Parathyroid adenoma (tissue), 2 donors: ENCODE measurements at regions not wholly inside any gene's neighbourhood (a gene's known extent, or its start where the extent isn't known, plus 50 kb on each side); places are given as distances from the start of the nearest gene placed in this dataset.

ENCODE experiments used
- H2AFZ ChIP-seq: fragments of 300-600 bp; sonication (generic); one replicate; pipeline ENCODE4 v1.7.0; 2017; ENCODE audit warnings: antibody characterized with exemption, mild to moderate bottlenecking
- H3K27ac ChIP-seq: fragments of 300-600 bp; sonication (generic); one replicate; pipeline ENCODE4 v1.7.0; 2017
- H3K27me3 ChIP-seq: fragments of 300-600 bp; sonication (generic); one replicate; pipeline ENCODE4 v1.7.0; 2017; ENCODE audit warnings: low read length; ENCODE audit not compliant: control insufficient read depth, insufficient read depth
- H3K36me3 ChIP-seq: fragments of 300-600 bp; sonication (generic); one replicate; pipeline ENCODE4 v1.7.0; 2017; ENCODE audit warnings: low read length; ENCODE audit not compliant: control insufficient read depth, insufficient read depth
- H3K4me1 ChIP-seq: fragments of 300-600 bp; sonication (generic); one replicate; pipeline ENCODE4 v1.7.0; 2017; ENCODE audit warnings: control low read depth
- H3K4me2 ChIP-seq: fragments of 300-600 bp; sonication (generic); one replicate; pipeline ENCODE4 v1.7.0; 2017; ENCODE audit warnings: low read length
- H3K4me3 ChIP-seq: fragments of 300-600 bp; sonication (generic); one replicate; pipeline ENCODE4 v1.7.0; 2017; ENCODE audit warnings: low read depth, low read length
- H3K79me2 ChIP-seq: fragments of 300-600 bp; sonication (generic); one replicate; pipeline ENCODE4 v1.7.0; 2017; ENCODE audit warnings: control low read depth
- H3K9ac ChIP-seq: fragments of 300-600 bp; sonication (generic); one replicate; pipeline ENCODE4 v1.7.0; 2017; ENCODE audit warnings: mild to moderate bottlenecking
- H3K9me3 ChIP-seq: fragments of 300-600 bp; sonication (generic); one replicate; pipeline ENCODE4 v1.7.0; 2017; ENCODE audit warnings: low read length; ENCODE audit not compliant: control insufficient read depth
- CTCF ChIP-seq: fragments of 300-600 bp; sonication (generic); IDR thresholded peaks from one replicate; pipeline ENCODE4 v1.7.0; 2017; ENCODE audit warnings: antibody characterized with exemption, mild to moderate bottlenecking
- donor health status: primary hyperparathyroidism.

GRCh38 chr2:204124140-204124750, 187.7 kb downstream of the ICOS start:
- Histone ChIP-seq H3K36me3 (no peaks in the 10 kb centered on the region), H2AFZ (no peak overlapping the region), H3K4me1 (no peaks in the 10 kb centered on the region), H3K4me2 (no peak overlapping the region), H3K9me3 (no peaks in the 10 kb centered on the region), H3K79me2 (no peaks in the 10 kb centered on the region), H3K27ac (no peak overlapping the region), H3K27me3 (no peaks in the 10 kb centered on the region), H3K9ac (no peak overlapping the region), H3K4me3 (no peak overlapping the region)
- TF ChIP-seq CTCF, result no peak

GRCh38 chr2:204126705-204127104, 190.1 kb downstream of the ICOS start:
- no peak overlapping the region for H3K4me3 ChIP-seq
- H3K9me3 ChIP-seq, result no peaks in the 10 kb centered on the region
- TF ChIP-seq CTCF, result no peak
- H3K27me3 ChIP-seq, result no peaks in the 10 kb centered on the region
- H3K79me2 ChIP-seq, result no peaks in the 10 kb centered on the region
- H2AFZ ChIP-seq, result no peak overlapping the region
- no peak overlapping the region for H3K27ac ChIP-seq
- no peaks in the 10 kb centered on the region for H3K36me3 ChIP-seq
- H3K4me1 ChIP-seq, result no peaks in the 10 kb centered on the region
- no peak overlapping the region for H3K9ac ChIP-seq
- no peak overlapping the region for H3K4me2 ChIP-seq

GRCh38 chr2:204127238-204127637, 190.7 kb downstream of the ICOS start:
- H3K27ac ChIP-seq, result no peak overlapping the region
- no peaks in the 10 kb centered on the region for H3K36me3 ChIP-seq
- no peak overlapping the region for H3K4me3 ChIP-seq
- no peaks in the 10 kb centered on the region for H3K27me3 ChIP-seq
- TF ChIP-seq CTCF, result no peak
- H3K79me2 ChIP-seq, result no peaks in the 10 kb centered on the region
- no peak overlapping the region for H3K9ac ChIP-seq
- H3K4me2 ChIP-seq, result no peak overlapping the region
- H3K4me1 ChIP-seq, result no peaks in the 10 kb centered on the region
- H3K9me3 ChIP-seq, result no peaks in the 10 kb centered on the region
- H2AFZ ChIP-seq, result no peak overlapping the region

GRCh38 chr2:204129591-204130294, 193.2 kb downstream of the ICOS start:
- H3K4me2 ChIP-seq, result no peak overlapping the region
- no peaks in the 10 kb centered on the region for H3K79me2 ChIP-seq
- TF ChIP-seq CTCF, result no peak
- no peaks in the 10 kb centered on the region for H3K4me1 ChIP-seq
- H3K4me3 ChIP-seq, result no peak overlapping the region
- no peak overlapping the region for H3K9ac ChIP-seq
- no peak overlapping the region for H3K27ac ChIP-seq
- no peaks in the 10 kb centered on the region for H3K27me3 ChIP-seq
- no peaks in the 10 kb centered on the region for H3K9me3 ChIP-seq
- H3K36me3 ChIP-seq, result no peaks in the 10 kb centered on the region
- H2AFZ ChIP-seq, result no peak overlapping the region

GRCh38 chr2:204131621-204132020, 195.1 kb downstream of the ICOS start:
- Histone ChIP-seq H3K9ac (no peak overlapping the region), H3K4me1 (no peaks in the 10 kb centered on the region), H2AFZ (no peak overlapping the region), H3K9me3 (no peaks in the 10 kb centered on the region), H3K36me3 (no peaks in the 10 kb centered on the region), H3K27me3 (no peaks in the 10 kb centered on the region), H3K4me2 (no peak overlapping the region), H3K27ac (no peak overlapping the region), H3K79me2 (no peaks in the 10 kb centered on the region), H3K4me3 (no peak overlapping the region)
- no peak for TF ChIP-seq CTCF
